Transverse colon (tissue), 4 donors: ENCODE measurements at regions not wholly inside any gene's neighbourhood (a gene's known extent, or its start where the extent isn't known, plus 50 kb on each side); places are given as distances from the start of the nearest gene placed in this dataset.

Experiments
- DNase-seq: peaks from one replicate; pipeline ENCODE4 v3.0.0-alpha.2; 2019
- H3K27ac ChIP-seq, 4 donors: fragments of 200-600 bp; sonication (generic); 2 replicates each; pipeline ENCODE4 v1.5.1; 2016 to 2018; ENCODE audit warnings: inconsistent platforms in 4 of 4
- H3K27me3 ChIP-seq: fragments of 200-600 bp; sonication (generic); 2 replicates; pipeline ENCODE4 v1.5.1; 2017; ENCODE audit warnings: inconsistent platforms
- H3K36me3 ChIP-seq, 4 donors: fragments of 200-600 bp; sonication (generic); 2 replicates each; pipeline ENCODE4 v1.5.1; 2017 to 2019; ENCODE audit warnings: inconsistent platforms in 4 of 4
- H3K4me1 ChIP-seq, 4 donors: fragments of 200-600 bp; sonication (generic); 2 replicates each; pipeline ENCODE4 v1.5.1; 2017 to 2020; ENCODE audit warnings: inconsistent platforms in 4 of 4
- H3K4me3 ChIP-seq, 4 donors: fragments of 200-600 bp; sonication (generic); 1 replicate in 1 of 4; 2 replicates in 3 of 4; pipeline versions ENCODE4 v1.5.1 to v1.6.1; 2017 to 2019; ENCODE audit warnings: inconsistent platforms in 4 of 4
- H3K9me3 ChIP-seq, 2 donors: fragments of 200-600 bp; sonication (generic); 2 replicates each; pipeline ENCODE4 v1.5.1; 2017 to 2019; ENCODE audit warnings: inconsistent platforms in 2 of 2
- CTCF ChIP-seq, 5 experiments: fragments of 200-600 bp in 3 of 5; fragments of 450-650 bp in 2 of 5; sonication (generic) in 3 of 5; IDR thresholded peaks; 1 replicate in 2 of 5; 2 replicates in 3 of 5; pipeline ENCODE4 v1.5.1; 2016 to 2017; ENCODE audit warnings: antibody characterized with exemption in 5 of 5, inconsistent platforms in 3 of 5, mild to moderate bottlenecking in 2 of 5, moderate library complexity in 1 of 5
- EP300 ChIP-seq: sonication (generic); formaldehyde crosslinking; IDR thresholded peaks from one replicate; pipeline ENCODE4 v1.6.1; 2017; ENCODE audit warnings: antibody characterized with exemption, low read depth
- POLR2A ChIP-seq: fragments of 450-650 bp; IDR thresholded peaks from one replicate; pipeline ENCODE4 v1.6.1; 2016; ENCODE audit warnings: antibody characterized with exemption, mild to moderate bottlenecking, moderate library complexity
- POLR2AphosphoS5 ChIP-seq, 3 donors: sonication (generic); formaldehyde crosslinking; IDR thresholded peaks; one replicate each; pipeline ENCODE4 v1.6.1; 2016; ENCODE audit warnings: antibody characterized with exemption in 3 of 3
- WGBS, 2 donors: methylation state at CpG; one replicate each; pipeline ENCODE4 v1.1.5; 2018; ENCODE audit warnings: low coverage in 1 of 2; 5-methylcytosine and 5-hydroxymethylcytosine counted together
- in situ Hi-C, 4 donors: fragments of 200-750 bp; cut with MboI; loops; one replicate each; pipeline versions ENCODE4 v1.15.0 to v1.15.1; 2017; ENCODE audit warnings: low sequenced_read_pairs in 3 of 4, low pct_ligation_motif_present in 1 of 4, low pct_unique_long_range_greater_than_20kb in 1 of 4
- intact Hi-C: fragments of 100-400 bp; cut with DNase I; formaldehyde crosslinking; loops from one replicate; pipeline ENCODE4 v1.15.1; 2023; ENCODE audit warnings: low total_unique reads

DNA sequence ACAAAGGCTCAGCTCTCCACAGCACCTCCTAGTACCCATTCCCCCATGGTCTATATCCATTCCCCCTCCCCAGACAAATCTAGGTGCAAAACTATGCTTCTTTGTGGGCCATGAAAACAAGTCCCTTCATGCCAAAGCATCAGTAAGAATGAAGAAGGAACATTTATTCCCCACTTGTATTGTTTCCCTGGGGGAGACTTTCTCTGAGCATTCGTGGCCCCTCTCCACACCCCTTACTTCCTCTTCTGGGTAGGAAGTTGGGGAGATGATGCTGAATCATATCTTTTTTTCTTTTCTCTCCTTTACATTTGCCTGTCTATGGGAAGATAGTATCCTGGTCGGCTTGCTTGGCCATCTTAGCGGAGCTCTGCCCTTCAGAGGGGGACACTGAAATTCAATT, 246.8 kb downstream of the NSG2 start:
- H3K36me3 ChIP-seq, result no peaks in the 10 kb centered on the region
- TF ChIP-seq EP300, result no peak
- no peak for TF ChIP-seq POLR2AphosphoS5 (IDR thresholded peaks at IDR 0.05)
- TF ChIP-seq CTCF (IDR thresholded peaks at IDR 0.05), result no peak
- no peak for TF ChIP-seq POLR2A
- H3K4me3 ChIP-seq, result no peak overlapping the region
- 78 to 81% methylated on average over 3 of the region's 3 CpGs for WGBS, 2 donors
- intact Hi-C loops, result no loop called here
- H3K4me1 ChIP-seq, result no peaks in the 10 kb centered on the region
- no peak overlapping the region for H3K27ac ChIP-seq
- no peaks in the 10 kb centered on the region for H3K27me3 ChIP-seq
- H3K9me3 ChIP-seq, result no peaks in the 10 kb centered on the region
- in situ Hi-C loops, result no loop called here
- no peak for DNase-seq

GRCh38 chr5:174293006-174293405, 247.5 kb downstream of the NSG2 start:
- DNase-seq, result no peak
- no peaks in the 10 kb centered on the region for H3K4me1 ChIP-seq
- WGBS, 2 donors, result 33 to 53% methylated on average over 2 to 6 of the region's 6 CpGs
- H3K27ac ChIP-seq, result no peak overlapping the region
- TF ChIP-seq CTCF (IDR thresholded peaks at IDR 0.05) (no peak), EP300 (no peak), POLR2AphosphoS5 (IDR thresholded peaks at IDR 0.05) (no peak), POLR2A (no peak)
- H3K36me3 ChIP-seq, result no peaks in the 10 kb centered on the region
- no peaks in the 10 kb centered on the region for H3K9me3 ChIP-seq
- intact Hi-C loops (no loop called here), in situ Hi-C loops (no loop called here)
- H3K4me3 ChIP-seq, result no peak overlapping the region
- no peaks in the 10 kb centered on the region for H3K27me3 ChIP-seq

DNA sequence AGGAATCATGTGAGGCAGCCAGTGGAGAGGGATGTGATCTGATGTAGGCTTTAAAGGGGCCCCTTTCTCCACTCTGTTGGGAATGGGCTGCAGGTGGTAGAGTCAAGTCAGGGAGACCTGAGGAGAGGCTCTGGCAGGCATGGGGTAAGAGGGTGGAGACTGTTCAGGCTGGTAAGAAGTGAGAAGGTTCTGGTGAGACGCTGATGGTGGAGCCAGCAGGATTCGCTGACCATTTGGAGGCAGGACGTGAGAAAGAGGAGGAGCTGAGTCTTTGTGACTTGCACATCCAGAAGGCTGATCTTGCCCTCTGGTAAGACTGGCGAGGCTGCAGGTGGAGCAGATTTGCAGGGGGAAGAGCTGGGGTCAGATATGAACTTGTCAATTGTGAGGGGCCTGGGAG, 248.0 kb downstream of the NSG2 start:
- Histone ChIP-seq H3K36me3 (no peaks in the 10 kb centered on the region), H3K4me3 (no peak overlapping the region), H3K4me1 (no peaks in the 10 kb centered on the region), H3K27ac (no peak overlapping the region), H3K27me3 (no peaks in the 10 kb centered on the region), H3K9me3 (no peaks in the 10 kb centered on the region)
- WGBS, 2 donors, result 49 to 63% methylated on average over 4 of the region's 4 CpGs
- in situ Hi-C loops, result no loop called here
- intact Hi-C loops, result no loop called here
- DNase-seq, result no peak
- no peak for TF ChIP-seq POLR2AphosphoS5 (IDR thresholded peaks at IDR 0.05)
- no peak for TF ChIP-seq POLR2A
- no peak for TF ChIP-seq CTCF (IDR thresholded peaks at IDR 0.05)
- TF ChIP-seq EP300, result no peak

DNA sequence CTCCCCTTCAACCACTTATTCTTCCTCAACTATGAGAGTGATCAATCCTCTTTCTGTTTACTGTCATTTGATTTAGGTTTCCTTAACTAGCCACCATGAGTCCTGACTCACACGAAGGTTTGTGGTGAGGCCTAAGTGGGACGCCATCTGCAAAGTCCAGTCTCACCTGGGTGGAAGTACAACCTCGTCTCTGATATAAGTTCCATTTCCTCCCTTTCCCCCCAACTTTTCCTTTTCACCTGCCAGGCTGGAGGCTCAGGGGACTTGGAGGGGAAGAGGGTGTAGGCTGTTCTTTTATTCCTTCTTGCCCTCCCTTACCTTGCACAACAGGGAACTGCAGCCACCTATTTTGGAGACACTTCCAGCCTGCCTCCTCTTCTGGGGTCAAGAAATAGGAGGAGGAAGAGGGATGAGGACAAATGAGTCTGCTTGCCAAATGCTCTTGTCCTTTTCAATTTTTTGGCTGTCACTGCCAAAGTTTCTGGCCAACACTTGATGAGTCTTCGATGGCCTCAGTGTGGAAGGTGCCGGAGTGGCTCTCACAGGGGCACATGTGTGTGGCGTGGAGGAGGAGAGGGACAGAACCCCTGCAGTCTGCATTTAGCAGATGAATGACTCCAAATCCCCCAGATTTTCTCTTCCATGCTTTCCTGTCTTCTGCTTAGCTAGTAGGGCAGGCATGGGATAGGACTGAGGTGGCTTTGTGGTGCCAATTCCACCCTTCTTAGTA, 249.6 kb downstream of the NSG2 start:
- in situ Hi-C loops, result no loop called here
- no peak for DNase-seq

More for the DNA sequence above, 249.6 kb downstream of the NSG2 start:
- 60 to 67% methylated on average over 3 to 6 of the region's 6 CpGs for WGBS, 2 donors
- H3K27ac ChIP-seq, result no peak overlapping the region
- no peaks in the 10 kb centered on the region for H3K27me3 ChIP-seq
- intact Hi-C loops, result no loop called here
- no peak overlapping the region for H3K4me3 ChIP-seq
- H3K4me1 ChIP-seq, result no peaks in the 10 kb centered on the region
- no peaks in the 10 kb centered on the region for H3K9me3 ChIP-seq
- no peaks in the 10 kb centered on the region for H3K36me3 ChIP-seq
- TF ChIP-seq EP300 (no peak), CTCF (IDR thresholded peaks at IDR 0.05) (no peak), POLR2A (no peak), POLR2AphosphoS5 (IDR thresholded peaks at IDR 0.05) (no peak)
